SKM-1 treated with dmso at 0.1 percent for 144 hours (cell line): ENCODE measurements at regions not wholly inside any gene's neighbourhood (a gene's known extent, or its start where the extent isn't known, plus 50 kb on each side); places are given as distances from the start of the nearest gene placed in this dataset.

ENCODE experiments used
- DNase-seq: peaks from one replicate; lab custom pipeline; 2025; ENCODE audit not compliant: unreplicated experiment; lab: John Stamatoyannopoulos, UW

DNA sequence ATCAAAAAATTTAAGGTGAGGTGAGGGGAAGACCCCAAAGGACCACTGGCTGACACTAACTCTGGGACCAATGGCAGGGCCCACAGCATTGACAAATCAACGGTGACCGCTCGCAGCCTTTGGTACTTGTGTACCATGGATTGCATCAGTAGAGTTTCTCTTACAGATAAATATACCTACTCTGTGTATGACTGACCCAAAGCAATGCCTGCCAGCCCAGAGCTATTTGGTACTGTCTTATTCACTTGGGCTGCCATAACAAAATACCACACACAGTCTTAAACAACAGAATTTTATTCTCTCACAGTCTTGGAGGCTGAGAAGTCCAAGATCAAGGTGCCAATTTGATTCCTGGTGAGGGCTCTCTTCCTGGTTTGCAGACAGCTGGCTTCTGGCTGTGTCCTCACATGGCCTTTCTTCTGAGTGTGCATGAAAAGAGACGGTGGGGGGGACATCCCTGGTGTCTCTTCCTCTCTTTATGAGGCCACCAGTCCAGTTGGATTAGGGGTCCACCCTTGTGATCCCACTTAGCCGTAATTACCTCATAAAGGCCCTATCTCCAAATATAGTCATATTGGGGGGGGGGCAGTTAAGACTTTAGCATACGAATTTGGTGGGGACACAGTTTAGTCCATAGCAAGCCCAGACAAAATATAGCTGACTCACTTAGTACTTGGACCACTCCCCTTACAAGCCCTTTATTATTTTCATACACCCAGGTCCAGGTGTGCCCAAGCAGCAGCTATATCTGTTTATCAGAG is 336.3 kb downstream of the CD83 start:
- DNase-seq, result no peak

- no peak for DNase-seq
These were observed 336.9 kb downstream of the CD83 start for GRCh38 chr6:14454473-14454775.

DNA sequence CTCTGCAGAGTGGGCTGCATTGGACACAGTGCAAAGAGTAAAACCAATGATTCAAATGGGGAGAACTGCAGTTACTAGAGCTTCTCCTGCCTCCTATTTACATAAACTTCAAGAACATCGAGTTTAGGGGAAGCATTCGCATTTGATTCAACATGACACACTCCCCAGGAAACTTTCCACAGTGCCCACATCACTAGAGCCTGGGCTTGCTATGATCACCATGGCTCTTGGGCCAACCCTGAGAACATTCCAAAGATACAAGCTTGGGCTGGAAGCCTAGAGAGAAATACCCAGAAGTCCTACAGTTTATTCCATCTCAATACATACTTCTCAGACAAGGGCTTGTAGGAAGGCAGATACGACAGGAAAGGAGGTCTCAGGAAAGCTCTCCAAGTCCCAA is 337.9 kb downstream of the CD83 start:
- DNase-seq, result no peak

DNA sequence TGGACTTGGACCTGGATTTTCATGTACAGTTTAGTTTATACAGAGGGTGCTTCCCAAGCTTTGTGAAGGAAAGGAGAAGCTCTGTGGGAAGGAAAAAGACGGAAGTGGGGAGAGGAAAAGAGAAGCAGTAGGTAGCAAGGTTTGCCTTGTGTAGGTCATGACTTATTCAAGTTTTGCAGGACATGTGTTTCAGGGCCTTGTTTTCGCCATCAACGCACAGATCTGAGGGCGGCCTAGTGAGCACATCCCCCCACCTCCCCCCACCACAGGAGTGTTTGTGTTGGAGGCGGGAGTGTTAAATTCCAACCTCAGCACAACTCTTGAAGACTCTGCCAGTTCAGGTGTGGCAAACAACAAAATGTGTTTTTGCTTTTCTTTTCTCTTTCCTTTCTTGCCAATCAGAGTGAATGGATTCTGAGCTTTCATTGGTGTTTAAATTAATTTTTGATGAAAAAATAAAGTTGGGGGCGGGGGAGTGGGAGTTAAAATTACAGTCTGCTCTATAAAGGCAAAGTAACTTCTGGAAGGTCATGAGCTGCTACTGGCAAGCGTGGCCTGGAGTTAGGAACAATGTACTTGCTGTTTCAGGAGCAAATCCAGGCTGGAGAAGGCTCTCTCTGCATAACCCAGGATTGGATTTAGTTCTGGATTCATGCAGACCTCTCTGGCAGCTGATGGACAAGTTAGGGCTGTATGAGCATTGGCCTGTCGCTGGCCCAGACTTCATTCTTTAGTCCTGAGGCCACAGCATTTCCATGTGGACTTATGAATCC is 338.5 kb downstream of the CD83 start:
- DNase-seq, result no peak

- no peak for DNase-seq
These were observed 339.4 kb downstream of the CD83 start for GRCh38 chr6:14456941-14457340.

DNA sequence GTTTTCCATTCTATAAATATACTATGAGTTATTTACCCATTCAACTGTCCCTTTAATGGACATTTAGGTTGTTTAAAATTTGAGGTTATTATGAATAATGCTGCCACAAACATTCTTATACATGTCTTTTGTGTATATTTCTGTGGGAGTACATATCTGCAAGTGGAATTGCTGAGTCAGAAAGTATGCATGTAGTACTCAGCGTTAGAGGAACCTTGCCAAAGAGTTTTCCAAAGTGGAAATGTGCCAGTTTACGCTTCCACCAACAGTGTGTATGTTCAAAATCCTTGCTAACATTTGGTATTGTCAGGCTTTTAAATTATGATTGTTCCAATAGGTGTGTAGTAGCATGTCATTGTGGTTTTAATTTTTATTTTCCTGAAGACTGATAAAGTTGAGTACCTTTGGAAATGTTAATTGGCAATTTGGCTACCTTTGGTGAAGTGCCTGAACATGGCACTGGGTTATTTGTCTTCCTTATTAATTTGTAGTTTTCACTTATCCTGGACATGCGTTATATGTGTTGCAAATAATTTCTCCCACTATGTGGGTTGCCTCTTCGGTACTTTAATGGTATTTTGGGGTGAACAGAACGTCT is 341.2 kb downstream of the CD83 start:
- DNase-seq, result no peak

- no peak for DNase-seq
These were observed 341.7 kb downstream of the CD83 start for GRCh38 chr6:14459315-14459714.

DNA sequence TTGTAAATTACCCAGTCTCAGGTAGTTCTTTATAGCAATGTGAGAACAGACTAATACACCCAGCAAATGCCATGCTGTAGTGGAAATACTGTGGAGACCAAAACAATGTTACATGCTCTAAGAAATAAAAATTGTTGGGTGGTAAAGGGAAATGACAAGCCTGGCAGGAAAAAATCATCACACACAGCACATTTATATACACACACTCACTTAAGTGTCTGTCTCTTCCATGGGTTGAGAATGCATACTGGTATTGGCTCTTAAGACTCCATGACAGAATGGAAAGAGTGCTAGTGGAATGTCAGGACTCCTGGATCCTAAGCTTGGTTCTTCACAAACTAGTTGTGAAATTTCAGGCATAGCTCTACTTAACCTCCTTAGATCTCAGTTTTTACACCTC is 343.0 kb downstream of the CD83 start:
- DNase-seq, result no peak

GRCh38 chr6:14462135-14462534 is 344.6 kb downstream of the CD83 start:
- no peak for DNase-seq

- no peak for DNase-seq
These were observed 345.0 kb downstream of the CD83 start for GRCh38 chr6:14462566-14462965.

GRCh38 chr6:14463110-14463509 is 345.5 kb downstream of the CD83 start:
- DNase-seq, result no peak

DNA sequence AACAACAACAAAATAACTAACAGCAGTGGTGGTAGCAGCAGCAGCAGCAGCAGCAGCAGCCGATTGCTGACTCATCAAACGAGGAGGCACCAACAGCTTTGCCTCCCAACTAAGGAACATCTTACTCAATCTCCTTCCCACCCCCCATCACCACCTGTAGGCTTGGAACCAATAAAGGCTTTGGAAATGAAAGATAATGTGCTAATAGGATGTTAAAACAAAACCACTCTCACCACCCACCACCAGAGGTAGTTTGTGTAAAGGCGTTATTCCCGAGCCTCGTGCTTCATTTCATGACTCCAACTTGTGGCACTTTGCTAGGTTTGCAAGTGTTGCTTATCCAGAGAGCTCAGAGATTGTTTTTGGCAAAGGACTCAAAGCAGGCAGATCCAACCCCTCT is 346.5 kb downstream of the CD83 start:
- DNase-seq, result no peak

DNA sequence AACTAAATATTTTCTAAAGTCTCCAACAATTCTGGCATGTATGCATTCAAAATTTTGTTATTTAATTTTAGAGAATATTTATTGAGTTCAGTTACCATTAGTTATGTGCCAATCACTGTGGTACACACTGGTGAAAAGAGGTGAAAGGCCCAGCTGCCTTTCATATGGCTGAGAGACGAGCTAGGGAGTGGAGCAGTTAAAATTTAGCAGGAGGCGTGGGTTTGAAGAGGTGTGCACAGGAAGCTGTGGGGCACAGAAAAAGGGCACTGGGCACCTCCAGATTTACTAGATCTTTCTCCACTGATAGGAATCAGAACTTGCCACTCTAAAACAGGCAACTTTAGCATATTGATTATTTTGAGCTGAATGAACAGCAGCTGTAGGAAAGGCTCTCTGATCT is 347.1 kb downstream of the CD83 start:
- no peak for DNase-seq

GRCh38 chr6:14466278-14466677 is 348.7 kb downstream of the CD83 start:
- no peak for DNase-seq

GRCh38 chr6:14467591-14467990 is 350.0 kb downstream of the CD83 start:
- no peak for DNase-seq

DNA sequence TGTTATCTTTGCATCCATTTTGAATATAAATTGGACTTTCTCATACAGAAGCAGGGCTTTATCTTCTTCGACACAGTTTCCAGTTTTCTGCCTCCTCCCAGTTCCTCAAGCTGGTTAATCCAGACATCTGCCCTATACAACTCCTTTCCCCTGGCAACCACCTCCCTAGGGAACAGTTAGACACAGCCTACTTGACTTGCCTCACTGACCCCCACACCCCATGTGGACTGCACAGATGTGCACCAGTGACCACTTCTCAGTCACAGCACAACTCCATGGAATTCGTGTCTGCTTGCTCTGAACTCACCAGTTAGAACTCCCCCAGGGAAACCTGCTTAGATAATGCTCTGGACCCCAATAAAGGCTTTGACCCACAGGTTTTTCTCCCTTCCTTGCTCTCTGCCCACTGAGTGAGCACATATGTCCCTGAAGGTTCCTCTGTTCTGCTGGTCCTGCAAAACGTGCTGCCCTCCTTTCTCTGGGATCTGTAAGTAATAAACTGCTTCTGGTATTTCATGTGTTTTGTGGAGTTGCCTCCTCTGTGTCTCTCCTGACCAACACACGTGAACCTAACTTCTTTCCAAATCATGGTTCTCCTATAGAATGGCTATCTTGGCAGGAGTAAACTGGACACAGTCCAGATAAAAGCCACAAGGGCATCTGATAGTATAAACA is 351.2 kb downstream of the CD83 start:
- no peak for DNase-seq

GRCh38 chr6:14470101-14470500 is 352.5 kb downstream of the CD83 start:
- no peak for DNase-seq

- no peak for DNase-seq
These were observed 353.1 kb downstream of the CD83 start for GRCh38 chr6:14470671-14471070.

DNA sequence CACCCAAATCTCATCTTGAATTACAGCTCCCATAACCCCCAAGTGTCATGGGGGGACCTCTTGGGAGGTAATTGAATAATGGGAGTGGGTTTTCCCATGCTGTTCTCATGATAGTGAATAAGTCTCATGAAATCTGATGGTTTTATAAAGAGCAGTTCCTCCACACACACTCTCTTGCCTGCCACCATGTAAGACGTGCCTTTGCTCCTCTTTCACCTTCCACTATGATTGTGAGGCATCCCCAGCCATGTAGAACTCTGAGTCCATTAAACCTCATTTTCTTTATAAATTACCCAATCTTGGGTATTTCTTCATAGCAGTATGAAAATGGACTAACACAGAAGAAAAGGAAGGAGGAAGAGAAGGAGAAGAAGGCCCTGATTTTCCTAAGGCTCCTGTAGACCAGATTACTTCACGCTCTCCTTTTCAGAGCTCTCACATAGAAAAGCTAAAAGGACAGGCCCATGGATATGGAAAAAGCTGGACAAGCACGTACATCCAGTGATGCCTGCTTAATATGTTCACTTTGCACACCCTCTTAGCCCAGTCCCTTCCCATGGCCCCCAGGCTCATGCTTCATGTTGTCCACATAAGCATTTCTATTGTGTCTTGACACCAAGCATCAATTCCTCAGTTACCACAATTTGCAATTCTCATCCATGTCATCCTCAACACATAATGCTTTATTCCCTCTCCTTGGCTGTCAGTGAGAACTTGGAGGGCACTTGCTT is 354.8 kb downstream of the CD83 start:
- no peak for DNase-seq

- no peak for DNase-seq
These were observed 355.4 kb downstream of the CD83 start for GRCh38 chr6:14472986-14473337.

GRCh38 chr6:14474816-14475215 is 357.2 kb downstream of the CD83 start:
- DNase-seq, result no peak
